ENCODE measurements at regions not wholly inside any gene's neighbourhood (a gene's known extent, or its start where the extent isn't known, plus 50 kb on each side); places are given as distances from the start of the nearest gene placed in this dataset.
A peak's percentile ranks its signal among the peaks of the same experiment; 100 is the strongest.

GRCh38 chr21:28550057-28550825, 442.4 kb downstream of the LTN1 start:
- no peak for DNase-seq (ENCODE audit: low read depth in 4 of 4, low spot score in 2 of 4)

GRCh38 chr21:28548291-28548690, 444.4 kb downstream of the LTN1 start:
- no peak for DNase-seq (ENCODE audit: low read depth in 4 of 4, low spot score in 2 of 4)

DNA sequence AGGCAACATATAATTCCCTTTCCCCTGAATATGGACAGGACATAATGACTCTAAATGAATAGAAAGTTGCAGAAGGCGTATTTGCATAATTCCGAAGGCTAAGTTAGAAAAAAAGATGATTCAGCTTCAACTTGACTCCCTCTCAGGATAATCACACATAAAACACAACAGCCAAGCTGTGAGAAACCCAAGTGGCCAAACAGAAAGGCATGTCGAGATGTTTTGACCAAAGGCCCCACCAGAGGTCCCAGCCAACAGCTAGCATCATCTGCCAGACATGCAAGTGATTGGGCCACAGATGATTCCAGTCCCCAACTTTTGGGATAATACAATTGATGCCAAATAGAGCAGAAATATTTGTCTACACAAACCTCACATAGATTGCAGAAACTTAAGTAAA, 444.9 kb downstream of the LTN1 start:
- no peak for DNase-seq (ENCODE audit: low read depth in 4 of 4, low spot score in 2 of 4)

- DNase-seq (ENCODE audit: low read depth in 4 of 4, low spot score in 2 of 4): no peak
These were observed 448.7 kb downstream of the LTN1 start for GRCh38 chr21:28543975-28544374.

GRCh38 chr21:28541371-28542112, 451.1 kb downstream of the LTN1 start:
- DNase-seq (ENCODE audit: low read depth in 4 of 4, low spot score in 2 of 4): no peak

DNA sequence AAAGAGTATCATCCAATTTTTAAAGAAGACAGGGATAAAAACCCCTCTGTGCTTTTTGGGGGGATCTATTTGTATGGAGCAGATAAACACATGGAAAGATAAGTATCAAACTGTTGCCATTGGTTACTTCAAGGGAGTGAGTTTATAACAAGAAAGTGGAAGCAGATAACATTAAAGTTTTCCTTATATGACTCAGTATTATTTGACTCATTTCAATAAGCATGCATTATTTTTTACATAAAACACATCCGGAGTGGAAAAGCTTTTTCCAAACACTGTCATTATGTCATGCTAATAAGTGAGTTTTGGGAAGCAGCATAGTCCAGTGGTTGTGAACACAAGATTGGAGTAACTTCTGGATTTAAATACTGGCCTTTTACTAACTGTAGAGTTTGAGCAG, 452.2 kb downstream of the LTN1 start:
- DNase-seq (ENCODE audit: low read depth in 4 of 4, low spot score in 2 of 4): no peak

- DNase-seq (ENCODE audit: low read depth in 4 of 4, low spot score in 2 of 4): no peak
These were observed 453.1 kb downstream of the LTN1 start for GRCh38 chr21:28539623-28539988.

DNA sequence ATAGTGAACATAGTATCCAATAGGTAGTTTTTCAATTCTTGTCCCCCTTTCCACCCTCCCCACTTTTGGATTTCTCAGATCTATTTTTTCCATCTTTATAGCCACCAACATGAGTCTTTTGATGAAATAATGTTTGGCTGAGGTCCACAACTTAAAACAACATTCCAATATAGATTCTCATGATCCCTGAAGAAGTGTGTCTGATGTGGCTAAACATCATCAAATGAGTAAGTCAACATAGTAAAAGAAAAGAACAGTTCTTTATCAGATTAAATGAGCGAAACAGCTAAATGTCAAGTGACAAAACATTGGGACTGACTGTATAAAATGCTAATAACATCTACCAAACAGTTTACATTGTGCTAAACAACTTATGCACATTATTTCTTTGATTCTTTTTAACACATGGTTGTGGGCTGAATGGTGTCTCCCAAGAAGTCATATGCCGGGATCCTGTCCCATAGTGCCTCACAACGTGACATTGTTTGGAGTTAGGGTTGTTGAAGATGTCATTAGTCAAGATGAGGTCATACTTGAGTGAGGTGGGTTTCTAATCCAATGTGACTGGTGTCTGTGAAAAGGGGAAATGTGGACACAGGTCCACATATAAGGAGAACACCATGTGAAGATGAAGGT, 453.6 kb downstream of the LTN1 start:
- DNase-seq (ENCODE audit: low read depth in 4 of 4, low spot score in 2 of 4): no peak

- DNase-seq (ENCODE audit: low read depth in 4 of 4, low spot score in 2 of 4): no peak
These were observed 455.2 kb downstream of the LTN1 start for GRCh38 chr21:28537371-28538079.

GRCh38 chr21:28532446-28532845, 460.2 kb downstream of the LTN1 start:
- DNase-seq (ENCODE audit: low read depth in 4 of 4, low spot score in 2 of 4): no peak

- DNase-seq (ENCODE audit: low read depth in 4 of 4, low spot score in 2 of 4): no peak
These were observed 469.3 kb downstream of the LTN1 start for GRCh38 chr21:28523367-28523766.

DNA sequence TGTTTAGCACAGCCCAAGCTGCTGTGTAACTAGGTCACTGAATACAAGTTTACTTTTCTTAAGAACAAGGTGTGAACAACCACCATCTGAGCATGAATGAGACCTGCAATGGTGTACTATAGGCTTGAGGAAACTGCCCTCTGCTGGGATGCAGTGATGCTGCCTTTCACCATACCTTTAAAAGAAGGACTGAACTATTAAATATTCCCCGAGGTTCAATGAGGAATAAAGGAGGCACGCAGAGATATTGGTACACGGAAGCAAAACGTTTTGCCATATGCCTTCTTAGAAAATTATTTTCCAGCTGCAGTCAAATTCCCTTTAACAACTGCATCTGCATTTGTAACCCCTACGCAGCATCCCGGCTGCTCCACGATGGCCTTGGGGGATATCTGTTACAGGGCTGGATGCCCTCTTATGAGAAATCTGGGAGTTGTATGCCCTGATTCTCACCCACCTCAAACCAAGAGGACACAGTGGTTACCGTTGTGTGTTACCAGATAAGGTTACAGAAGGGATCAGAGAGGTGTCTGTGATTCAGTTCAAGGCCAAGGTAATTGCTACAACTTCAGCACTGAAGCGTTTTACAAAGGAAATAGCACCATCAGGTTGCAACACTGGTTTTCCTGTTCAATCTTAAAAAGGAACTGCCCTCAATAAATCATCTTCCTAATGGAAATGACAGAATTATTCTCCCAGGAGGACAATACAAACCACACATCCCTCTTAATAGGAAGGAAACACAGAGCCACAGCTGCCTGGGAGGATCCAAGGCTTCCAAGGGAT, 470.5 kb downstream of the LTN1 start:
- no peak for DNase-seq (ENCODE audit: low read depth in 4 of 4, low spot score in 2 of 4)

GRCh38 chr21:28518630-28519029, 474.0 kb downstream of the LTN1 start:
- DNase-seq (ENCODE audit: low read depth in 4 of 4, low spot score in 2 of 4): no peak

GRCh38 chr21:28516991-28517592, 475.6 kb downstream of the LTN1 start:
- DNase-seq (ENCODE audit: low read depth in 4 of 4, low spot score in 2 of 4): peak in 2 of 4 donors; percentile 22 to 56

GRCh38 chr21:28516021-28516420, 476.7 kb downstream of the LTN1 start:
- DNase-seq (ENCODE audit: low read depth in 4 of 4, low spot score in 2 of 4): no peak

DNA sequence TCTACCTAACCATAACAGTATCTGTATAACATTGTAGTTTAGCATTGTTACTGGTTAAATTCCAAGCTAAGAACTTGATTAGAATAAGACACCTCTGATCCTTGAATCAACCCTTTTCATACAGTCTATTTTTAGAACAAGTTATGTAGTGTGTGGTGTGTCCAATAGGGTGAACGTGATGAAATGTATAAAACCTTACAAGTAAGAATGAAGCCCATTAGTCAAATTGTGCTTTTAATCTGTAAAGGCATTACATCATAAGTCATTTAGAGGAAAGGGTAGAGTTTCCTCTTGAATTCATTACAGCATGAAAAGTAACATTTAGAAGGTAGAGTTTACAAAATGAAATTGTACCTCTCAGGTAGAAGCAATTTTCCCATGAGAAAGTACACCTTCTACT, 479.2 kb downstream of the LTN1 start:
- no peak for DNase-seq (ENCODE audit: low read depth in 4 of 4, low spot score in 2 of 4)

GRCh38 chr21:28509031-28509430, 483.6 kb downstream of the LTN1 start:
- no peak for DNase-seq (ENCODE audit: low read depth in 4 of 4, low spot score in 2 of 4)

GRCh38 chr21:28508126-28508525, 484.6 kb downstream of the LTN1 start:
- DNase-seq (ENCODE audit: low read depth in 4 of 4, low spot score in 2 of 4): no peak

GRCh38 chr21:28496517-28496916, 496.2 kb downstream of the LTN1 start:
- no peak for DNase-seq (ENCODE audit: low read depth in 4 of 4, low spot score in 2 of 4)

DNA sequence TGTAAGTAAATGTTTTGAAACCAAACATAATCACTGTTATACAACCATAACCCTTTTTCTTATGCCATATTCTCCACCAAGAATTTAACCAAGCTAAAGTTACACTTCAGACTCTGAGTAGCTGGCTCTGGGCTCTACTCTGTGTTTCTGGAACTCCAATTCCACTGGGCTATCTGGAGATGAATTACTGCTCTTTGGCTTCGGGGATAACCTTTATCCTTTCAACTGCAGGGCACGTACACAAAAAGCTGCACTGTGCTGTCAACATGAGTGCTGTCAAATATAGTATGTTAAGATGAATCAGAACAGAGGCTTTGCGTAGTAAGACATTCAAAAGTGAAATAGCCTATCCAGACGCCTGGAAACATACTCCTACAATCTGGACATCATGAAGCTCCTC, 500.6 kb downstream of the LTN1 start:
- no peak for DNase-seq (ENCODE audit: low read depth in 4 of 4, low spot score in 2 of 4)

Data from left renal cortex interstitium (tissue), 4 donors.